ENCODE measurements at regions not wholly inside any gene's neighbourhood (a gene's known extent, or its start where the extent isn't known, plus 50 kb on each side); places are given as distances from the start of the nearest gene placed in this dataset.

DNA sequence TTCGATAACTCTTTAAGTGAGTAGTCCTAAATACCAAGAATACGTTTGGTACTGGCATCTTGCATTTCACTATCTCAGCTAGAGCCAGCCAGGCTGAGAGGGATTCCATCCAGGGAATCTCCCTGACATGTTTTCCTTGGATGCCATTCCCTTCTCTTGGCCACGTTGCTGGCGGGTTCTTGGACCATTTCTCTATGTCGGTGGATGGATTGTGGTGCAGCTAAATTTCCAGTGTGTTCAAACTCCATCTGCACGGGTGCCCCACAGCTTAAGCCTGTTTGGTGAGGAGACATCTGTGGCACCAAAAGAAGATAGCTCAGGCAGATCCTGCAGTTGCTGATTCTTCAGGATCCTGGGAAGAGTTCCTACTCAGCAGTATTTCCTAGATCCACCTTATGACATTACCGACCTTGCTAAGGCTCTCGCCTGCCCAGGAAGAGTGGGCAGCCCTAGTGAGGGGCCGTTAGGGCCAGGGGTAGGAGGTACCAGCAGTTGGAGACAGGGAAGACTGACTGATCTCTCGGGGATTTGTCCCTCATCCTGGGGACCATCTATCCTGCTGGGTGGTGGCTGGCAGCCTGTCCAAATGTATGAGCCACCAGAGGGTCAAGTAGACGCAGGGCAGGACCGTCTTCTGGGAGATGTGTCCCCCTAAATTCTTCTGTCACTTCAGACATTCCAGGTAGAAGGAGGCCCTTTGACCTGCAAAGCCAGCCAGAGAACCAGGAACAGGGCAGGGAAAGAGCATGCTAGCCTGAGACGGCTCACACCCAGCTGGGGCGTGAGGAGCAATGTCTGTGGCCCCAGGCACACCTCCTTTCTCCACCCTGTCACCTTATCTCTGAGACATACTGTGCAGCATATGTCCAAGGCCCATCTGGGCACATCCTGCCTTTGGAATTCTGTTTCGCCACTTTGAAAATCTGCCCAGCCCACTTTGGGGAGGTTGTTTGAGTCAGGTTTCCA lies 72.6 kb upstream of the CAPRIN2 start:
- no peak for DNase-seq

DNA sequence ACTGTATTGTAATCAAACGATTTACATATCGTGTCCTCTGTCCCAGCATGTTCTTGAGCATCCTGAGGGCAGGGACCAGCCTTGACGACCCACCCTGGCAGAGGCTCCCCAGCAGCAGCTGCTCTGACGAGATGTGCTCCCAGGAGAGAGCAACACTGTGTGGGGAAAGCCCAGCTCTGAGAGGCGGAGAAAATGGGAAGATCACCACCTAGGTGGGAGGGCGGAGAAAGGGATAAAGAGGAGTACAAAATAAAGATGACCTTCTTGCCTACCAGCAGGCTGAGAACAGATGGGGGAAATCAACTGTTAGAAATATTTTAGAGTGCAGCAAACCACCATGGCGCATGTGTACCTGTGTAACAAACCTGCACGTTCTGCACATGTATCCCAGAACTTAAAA lies 71.5 kb upstream of the CAPRIN2 start:
- no peak for DNase-seq

DNA sequence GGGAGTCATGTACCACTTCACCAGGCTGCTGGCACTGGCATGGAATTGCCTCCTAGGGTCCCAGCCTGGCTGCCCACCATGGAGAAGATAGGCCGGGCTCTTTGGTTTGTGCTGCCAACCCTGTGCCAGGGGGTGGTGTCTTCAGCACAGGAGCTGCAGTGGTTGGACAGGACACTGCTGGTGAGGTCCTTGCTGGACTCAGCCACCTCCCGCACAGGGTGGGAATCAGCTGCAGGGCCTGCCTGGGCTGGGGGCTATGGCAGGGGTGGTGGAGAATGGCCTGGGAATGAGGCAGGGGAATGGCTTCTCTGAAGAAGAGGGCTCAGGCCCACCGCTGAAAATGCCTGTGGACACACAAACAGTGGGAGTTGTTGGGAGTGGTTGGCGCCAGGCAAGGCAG lies 70.6 kb upstream of the CAPRIN2 start:
- DNase-seq: no peak

DNA sequence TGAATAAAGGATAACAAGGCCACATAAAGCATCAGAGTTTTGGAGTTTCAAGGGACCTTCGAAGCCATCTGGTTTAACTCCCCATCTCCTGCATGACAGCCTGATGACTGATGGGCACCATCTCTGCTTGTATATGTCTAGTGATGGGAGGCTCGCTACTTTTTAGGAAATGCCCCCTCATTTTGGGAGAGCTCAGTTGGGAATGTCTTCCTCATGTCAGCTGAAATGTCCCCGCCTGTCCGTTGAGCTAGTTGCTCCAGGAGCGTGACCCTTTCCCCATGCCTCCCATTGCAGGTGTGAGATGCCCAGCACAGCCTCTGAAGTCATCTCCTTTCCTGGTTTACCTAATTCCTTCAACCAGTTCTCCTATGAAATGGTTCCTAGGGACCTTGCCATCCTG lies 69.6 kb upstream of the CAPRIN2 start:
- DNase-seq: no peak

DNA sequence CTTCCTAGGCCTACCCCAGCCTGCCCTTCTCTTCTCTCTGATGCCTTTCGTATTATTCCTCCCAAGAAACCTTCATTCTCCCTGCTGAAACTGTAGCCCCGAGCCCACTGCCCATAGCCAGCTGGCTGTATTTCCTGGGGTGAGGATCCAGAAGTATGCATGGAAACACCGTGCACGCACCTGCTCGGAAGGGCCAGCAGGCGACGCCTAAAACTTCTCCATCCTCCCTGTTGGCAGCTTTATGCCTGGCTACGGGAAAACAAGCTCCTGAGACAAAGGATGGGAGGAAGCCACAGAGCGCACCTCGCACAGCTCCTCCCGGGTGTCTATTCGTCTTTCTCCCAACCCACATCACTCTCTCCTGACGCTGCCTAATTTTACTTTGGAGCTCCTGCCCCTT lies 69.0 kb upstream of the CAPRIN2 start:
- no peak for DNase-seq

DNA sequence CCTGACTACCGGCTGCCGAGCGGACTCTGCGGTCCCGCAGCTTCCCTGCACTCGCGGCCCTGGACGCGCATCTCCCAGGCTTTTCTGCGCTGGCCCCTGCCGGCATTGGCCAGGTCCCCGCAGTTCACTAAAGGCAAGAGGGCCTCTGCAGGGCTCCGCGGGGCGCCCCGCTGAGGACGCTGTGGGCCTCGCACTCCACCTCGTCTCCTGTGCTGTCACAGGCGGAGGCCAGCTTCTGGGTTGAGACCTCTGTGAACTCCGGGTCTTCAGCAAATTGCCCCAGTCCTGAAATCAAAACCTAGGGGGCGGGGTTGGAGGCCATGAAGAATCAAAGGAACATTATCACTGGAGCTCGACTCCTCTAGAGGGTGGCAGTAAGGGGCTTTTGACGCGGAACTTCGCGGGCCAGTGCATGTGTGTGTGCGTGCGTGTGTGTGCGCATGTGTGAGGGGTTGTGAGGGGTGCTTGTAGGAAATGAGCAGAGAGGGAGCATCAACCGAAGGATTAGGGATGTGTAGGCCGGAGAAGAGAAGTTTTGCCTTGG lies 68.5 kb upstream of the CAPRIN2 start:
- no peak for DNase-seq

DNA sequence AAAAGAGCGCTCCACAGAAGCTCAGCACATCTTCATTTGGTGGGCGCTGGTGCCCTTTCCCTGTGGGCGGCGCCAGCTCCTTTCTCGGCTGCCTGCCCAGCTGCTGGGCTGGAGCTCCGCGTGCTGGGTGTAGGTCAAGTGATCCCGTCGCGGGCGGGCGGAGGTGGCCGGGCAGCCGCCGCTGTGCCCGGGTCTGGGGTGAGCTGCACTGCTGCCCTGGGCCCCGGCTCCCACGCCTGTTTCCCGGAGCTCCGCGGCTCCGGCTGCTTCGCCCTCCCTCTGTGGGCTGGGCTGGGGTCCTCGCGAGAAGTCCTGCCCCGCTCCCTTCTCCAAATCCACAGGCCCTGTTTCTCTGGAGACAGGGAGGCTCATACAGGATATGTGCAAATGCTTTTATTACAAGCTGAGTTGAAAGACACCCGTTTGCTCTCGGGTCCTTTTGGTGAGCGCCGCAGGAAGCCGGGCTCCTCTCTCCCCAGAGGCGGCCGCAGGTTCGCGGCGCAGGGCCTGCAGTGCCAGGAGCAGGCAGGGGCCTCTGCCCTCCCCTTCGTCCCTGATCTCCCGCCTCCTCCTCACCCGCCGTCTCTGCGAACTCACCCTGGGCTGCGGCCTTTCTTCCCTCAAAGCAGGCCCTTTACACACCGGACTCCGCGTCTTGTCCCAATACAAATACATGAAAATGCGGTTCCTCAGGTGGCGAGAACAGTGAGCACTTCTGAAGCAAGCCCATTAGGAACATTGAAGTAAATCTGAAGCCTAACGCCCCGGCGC lies 67.8 kb upstream of the CAPRIN2 start:
- no peak for DNase-seq

DNA sequence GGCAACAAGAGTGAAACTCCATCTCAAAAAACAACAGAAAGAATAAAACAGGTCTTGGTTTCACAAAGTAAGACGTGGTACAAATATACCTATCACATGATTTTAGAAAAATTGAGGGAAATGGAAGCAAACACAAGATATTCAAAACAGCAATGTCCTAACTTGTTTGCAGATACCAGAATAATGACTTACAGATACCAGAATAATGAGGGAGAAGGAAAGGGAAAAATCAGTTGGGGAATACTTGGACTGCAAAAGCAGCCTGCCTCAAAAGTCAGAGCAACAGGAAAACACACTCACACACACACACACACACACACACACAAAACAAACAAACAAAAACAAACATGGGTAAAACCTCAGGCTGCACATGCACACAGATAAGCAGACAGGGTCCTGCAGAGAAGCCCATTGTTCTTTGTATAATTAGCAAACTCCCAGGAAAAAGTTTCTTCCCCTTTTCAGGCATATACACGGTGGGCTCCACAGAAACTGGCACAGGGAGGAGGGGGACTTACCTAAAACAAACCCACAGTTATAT lies 65.7 kb upstream of the CAPRIN2 start:
- DNase-seq: no peak

DNA sequence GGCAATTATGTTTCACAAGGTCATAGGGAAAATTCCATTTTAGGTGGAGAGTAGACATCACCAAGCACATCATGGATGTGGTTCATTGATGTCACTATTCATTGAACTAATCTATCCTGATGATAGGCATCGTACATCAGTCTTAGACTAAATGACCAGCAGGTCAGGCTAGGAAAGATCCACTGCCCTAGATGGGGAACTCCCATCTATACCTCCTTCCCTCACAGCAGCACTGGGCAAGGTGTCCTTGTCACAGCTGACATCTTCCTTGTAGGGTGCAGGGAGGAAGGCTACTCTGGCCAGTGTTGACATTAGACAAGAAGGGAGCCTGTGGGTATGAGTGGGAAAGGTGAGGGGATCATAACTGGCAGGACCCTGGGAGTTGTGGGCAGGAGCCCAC lies 63.8 kb upstream of the CAPRIN2 start:
- DNase-seq: no peak

DNA sequence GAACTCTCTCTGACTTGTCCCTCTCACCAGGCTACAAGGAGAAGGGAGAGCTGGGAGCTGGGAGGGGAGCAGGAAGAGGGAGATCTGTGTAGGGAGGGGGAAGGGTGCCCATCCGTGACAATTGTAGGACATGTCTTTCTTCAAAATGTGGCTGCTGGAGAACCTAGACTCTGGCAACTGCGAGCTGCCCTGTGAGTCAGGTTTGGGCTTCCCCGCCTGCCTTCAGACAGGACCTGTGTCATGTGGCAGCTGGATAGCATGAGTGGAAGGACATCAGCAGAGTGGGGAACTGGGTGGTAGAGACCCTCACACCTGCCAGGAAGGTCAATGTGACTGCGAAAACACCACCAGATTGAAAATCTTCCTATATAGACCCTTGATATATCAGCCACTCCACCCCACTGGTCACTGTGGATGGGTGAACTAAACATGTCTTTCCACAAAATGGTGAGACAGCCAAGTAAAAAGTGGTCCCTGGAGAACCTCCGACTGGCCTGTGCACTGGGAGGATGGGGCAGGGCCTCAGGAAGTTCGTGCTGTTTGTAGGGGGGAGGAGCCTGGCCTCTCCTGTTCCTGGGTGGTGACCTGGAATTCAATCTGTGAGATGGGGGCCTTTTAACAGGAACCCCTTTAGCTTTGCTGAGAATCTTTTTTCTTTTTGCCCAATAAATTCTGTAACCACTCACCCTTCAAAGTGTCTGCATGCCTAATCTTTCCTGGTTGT lies 62.2 kb upstream of the CAPRIN2 start:
- no peak for DNase-seq

DNA sequence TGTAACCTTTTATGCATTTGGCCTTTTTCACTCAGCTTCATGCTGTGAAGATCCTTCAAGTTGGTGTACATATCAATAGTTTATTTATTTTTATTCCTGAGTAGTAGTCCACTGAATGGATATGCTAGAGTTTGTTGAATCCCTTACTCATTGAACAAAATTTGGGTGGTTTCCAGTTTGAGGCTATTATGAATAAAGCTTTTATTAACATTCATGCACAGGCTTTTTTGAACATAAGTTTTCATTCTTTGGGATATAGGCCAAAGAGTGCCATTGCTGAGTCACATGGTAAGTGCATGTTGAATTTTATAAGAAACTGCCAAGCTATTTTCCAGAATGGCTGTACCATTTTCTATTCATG lies 59.5 kb upstream of the CAPRIN2 start:
- DNase-seq: no peak

DNA sequence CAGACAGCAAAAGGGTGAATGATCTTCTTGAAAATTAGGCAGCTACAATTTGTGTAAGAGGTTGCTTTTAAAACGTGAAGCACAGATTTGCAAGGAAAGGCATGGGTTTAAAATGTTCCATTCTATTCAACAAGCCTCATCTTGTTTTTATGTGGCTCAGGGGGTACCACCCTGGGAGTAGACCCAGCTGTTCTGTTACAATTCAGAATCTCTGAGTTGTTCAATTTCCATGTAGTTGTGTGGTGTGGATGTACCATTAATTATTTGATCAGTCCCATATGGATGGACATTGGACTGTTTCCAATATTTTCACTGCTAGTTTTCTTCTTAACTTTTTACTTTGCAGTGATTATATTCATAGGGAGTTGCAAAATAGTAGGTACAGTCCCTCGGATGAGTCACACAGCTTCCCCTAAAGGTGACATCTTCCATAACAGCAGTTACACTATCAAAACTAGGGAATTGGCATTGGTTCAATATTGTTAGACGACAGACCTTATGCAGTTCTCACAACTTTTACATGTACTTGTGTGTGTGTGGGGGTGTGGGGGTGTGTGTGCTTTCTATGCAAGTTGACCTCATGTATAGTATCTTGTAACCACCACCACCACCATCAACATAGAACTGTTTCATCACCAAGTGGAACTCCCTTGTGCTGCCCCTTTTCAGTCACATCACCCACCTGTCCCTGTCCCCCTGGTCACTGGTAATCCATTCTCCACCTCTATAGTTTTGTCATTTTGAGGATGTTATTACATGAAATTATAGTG lies 59.0 kb upstream of the CAPRIN2 start:
- DNase-seq: no peak

DNA sequence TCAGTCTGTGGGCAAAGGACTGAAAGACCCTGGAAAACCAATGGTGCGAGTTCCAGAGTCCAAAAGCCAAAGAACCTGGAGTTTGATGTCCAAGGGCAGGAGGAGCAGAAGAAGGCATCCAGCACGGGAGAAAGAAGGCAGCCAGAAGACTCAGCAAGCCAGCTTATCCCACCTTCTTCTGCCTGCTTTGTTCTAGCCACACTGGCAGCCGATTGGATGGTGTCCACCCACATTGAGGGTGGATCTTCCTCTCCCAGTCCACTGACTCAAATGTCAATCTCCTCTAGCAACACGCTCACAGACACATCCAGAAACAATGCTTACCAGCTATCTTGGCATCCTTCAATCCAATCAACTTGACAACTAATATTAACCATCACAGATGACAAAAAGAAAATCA lies 57.2 kb upstream of the CAPRIN2 start:
- DNase-seq: no peak

DNA sequence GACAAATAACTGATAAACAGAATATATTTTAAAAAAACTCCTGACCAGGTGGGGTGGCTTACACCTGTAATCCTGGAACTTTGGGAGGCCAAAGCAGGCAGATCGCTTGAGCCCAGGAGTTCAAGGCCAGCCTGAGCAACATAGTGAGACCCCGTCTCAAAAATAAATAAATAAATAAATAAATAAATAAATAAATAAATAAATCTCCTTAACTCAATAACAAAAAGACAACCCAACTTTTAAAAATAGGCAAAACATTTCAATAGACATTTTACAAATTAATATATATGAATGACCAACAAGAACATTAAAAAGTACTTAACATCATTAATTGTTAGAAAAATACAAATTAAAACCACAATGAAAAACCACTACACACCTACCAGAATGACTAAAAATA lies 56.2 kb upstream of the CAPRIN2 start:
- DNase-seq: no peak

DNA sequence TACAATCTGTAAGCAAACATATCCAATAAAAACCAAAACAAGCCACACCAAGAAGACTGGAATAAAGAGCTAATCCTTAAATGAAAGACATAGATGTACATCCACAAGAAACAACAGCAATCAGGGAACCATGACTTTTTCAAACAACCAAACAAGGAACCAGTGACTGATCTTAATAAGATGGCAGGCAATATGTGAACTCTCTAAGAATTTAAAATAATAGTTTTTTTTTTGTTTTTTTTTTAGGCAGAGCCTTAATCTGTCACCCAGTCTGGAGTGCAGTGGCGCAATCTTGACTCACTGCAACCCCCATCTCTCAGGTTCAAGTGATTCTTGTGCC lies 52.9 kb upstream of the CAPRIN2 start:
- no peak for DNase-seq

DNA sequence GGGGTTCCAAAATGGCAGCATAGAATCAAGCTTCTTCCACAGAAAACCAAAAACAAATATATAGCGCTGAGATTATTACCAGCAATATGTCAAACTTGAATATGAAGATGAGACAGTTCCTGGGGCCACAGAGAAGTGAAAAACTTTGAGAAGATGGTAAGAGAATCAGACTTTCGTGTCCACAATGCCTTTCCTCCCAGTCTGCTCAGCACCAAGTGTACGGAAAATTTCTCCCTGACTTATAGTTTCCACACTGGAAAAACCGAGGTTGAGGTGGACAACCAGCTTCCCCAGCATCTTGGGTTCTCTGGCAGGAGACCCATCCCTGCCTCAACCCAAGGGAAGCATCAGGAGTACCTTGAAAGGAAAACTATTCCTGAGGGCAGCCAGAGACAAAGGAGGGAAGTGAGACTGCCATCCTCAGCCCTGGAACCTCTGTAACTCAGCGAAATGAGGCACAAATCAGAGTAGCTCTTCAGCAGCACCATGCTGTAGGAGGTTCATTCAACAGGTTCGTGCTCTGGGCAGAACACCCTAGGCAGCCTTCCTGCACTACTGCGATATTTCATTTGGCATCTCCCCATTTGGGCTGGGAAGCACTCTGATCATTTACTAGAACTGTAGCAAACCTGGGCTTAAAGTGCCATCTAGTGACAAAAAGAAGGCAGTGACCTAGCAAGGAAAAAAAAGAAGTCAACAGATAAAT lies 52.4 kb upstream of the CAPRIN2 start:
- DNase-seq: peak; percentile 91

DNA sequence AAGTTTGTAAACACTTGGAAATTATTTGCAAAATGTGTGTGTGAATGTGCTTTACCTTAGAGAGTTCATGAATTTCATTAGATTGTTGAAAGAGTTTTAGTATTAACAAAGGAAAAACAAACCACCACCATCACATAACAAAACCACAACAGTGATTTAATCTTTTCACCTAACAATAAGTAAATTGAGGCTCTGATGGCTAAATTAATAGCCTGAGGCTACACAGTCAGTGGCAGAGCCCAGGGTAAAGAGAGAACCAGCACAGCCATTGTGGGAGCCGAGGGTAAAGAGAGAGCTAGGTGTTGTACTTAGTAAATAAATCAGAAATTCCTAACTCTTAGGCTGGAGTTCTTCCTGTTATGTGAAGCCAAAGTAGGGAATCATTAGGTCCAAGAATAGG lies 51.2 kb upstream of the CAPRIN2 start:
- no peak for DNase-seq
